Rectal smooth muscle tissue (tissue), 1 donor: ENCODE measurements at regions not wholly inside any gene's neighbourhood (a gene's known extent, or its start where the extent isn't known, plus 50 kb on each side); places are given as distances from the start of the nearest gene placed in this dataset.

Experiments
- H3K27ac ChIP-seq: one replicate; pipeline ENCODE4 v1.7.0; 2013; ENCODE audit warnings: low read depth, low read length, inconsistent platforms
- H3K27me3 ChIP-seq: one replicate; pipeline ENCODE4 v1.7.0; 2013; ENCODE audit warnings: low read length; ENCODE audit not compliant: control insufficient read depth, insufficient read depth
- H3K36me3 ChIP-seq: one replicate; pipeline ENCODE4 v1.7.0; 2013; ENCODE audit warnings: low read length; ENCODE audit not compliant: control insufficient read depth, insufficient read depth
- H3K4me1 ChIP-seq: one replicate; pipeline ENCODE4 v1.7.0; 2013; ENCODE audit warnings: low read length; ENCODE audit not compliant: control insufficient read depth, insufficient read depth
- H3K4me3 ChIP-seq: one replicate; pipeline ENCODE4 v1.7.0; 2013; ENCODE audit warnings: low read length
- H3K9ac ChIP-seq: one replicate; pipeline ENCODE4 v1.7.0; 2013; ENCODE audit warnings: low read length

- H3K27me3 ChIP-seq: no peaks in the 10 kb centered on the region
- no peak overlapping the region for H3K27ac ChIP-seq
- H3K9ac ChIP-seq: no peak overlapping the region
- no peak overlapping the region for H3K4me3 ChIP-seq
- H3K4me1 ChIP-seq: no peaks in the 10 kb centered on the region
- no peaks in the 10 kb centered on the region for H3K36me3 ChIP-seq
These were observed 49.7 kb downstream of the GLI2 start for GRCh38 chr2:120785228-120785966.

- H3K27ac ChIP-seq: no peak overlapping the region
- no peaks in the 10 kb centered on the region for H3K36me3 ChIP-seq
- H3K4me1 ChIP-seq: no peaks in the 10 kb centered on the region
- H3K27me3 ChIP-seq: no peaks in the 10 kb centered on the region
- no peak overlapping the region for H3K9ac ChIP-seq
- H3K4me3 ChIP-seq: no peak overlapping the region
These were observed 50.6 kb downstream of the GLI2 start for GRCh38 chr2:120786038-120786960.

GRCh38 chr2:120787111-120787821, 51.6 kb downstream of the GLI2 start:
- H3K36me3 ChIP-seq: no peaks in the 10 kb centered on the region
- no peak overlapping the region for H3K9ac ChIP-seq
- H3K4me3 ChIP-seq: no peak overlapping the region
- H3K27me3 ChIP-seq: no peaks in the 10 kb centered on the region
- H3K27ac ChIP-seq: no peak overlapping the region
- H3K4me1 ChIP-seq: no peaks in the 10 kb centered on the region

- Histone ChIP-seq H3K27me3 (no peaks in the 10 kb centered on the region), H3K4me3 (no peak overlapping the region), H3K27ac (no peak overlapping the region), H3K9ac (no peak overlapping the region), H3K36me3 (no peaks in the 10 kb centered on the region), H3K4me1 (no peaks in the 10 kb centered on the region)
These were observed 52.4 kb downstream of the GLI2 start for GRCh38 chr2:120787822-120788700.

GRCh38 chr2:120791243-120791961, 55.7 kb downstream of the GLI2 start:
- Histone ChIP-seq H3K36me3 (no peaks in the 10 kb centered on the region), H3K4me1 (no peaks in the 10 kb centered on the region), H3K27ac (no peak overlapping the region), H3K27me3 (no peaks in the 10 kb centered on the region), H3K4me3 (no peak overlapping the region), H3K9ac (no peak overlapping the region)

- H3K9ac ChIP-seq: no peak overlapping the region
- no peaks in the 10 kb centered on the region for H3K27me3 ChIP-seq
- H3K4me3 ChIP-seq: no peak overlapping the region
- H3K27ac ChIP-seq: no peak overlapping the region
- no peaks in the 10 kb centered on the region for H3K4me1 ChIP-seq
- H3K36me3 ChIP-seq: no peaks in the 10 kb centered on the region
These were observed 56.3 kb downstream of the GLI2 start for GRCh38 chr2:120791962-120792297.

GRCh38 chr2:120793682-120794403, 58.2 kb downstream of the GLI2 start:
- Histone ChIP-seq H3K9ac (no peak overlapping the region), H3K36me3 (no peaks in the 10 kb centered on the region), H3K27me3 (no peaks in the 10 kb centered on the region), H3K4me3 (no peak overlapping the region), H3K4me1 (peaks cover 4% of the 10 kb centered on the region), H3K27ac (no peak overlapping the region)

- Histone ChIP-seq H3K4me1 (peaks cover 4% of the 10 kb centered on the region), H3K27ac (no peak overlapping the region), H3K9ac (no peak overlapping the region), H3K4me3 (no peak overlapping the region), H3K36me3 (no peaks in the 10 kb centered on the region), H3K27me3 (no peaks in the 10 kb centered on the region)
These were observed 59.0 kb downstream of the GLI2 start for GRCh38 chr2:120794716-120795115.

- Histone ChIP-seq H3K36me3 (no peaks in the 10 kb centered on the region), H3K27ac (no peak overlapping the region), H3K9ac (no peak overlapping the region), H3K4me1 (peaks cover 4% of the 10 kb centered on the region), H3K4me3 (no peak overlapping the region), H3K27me3 (no peaks in the 10 kb centered on the region)
These were observed 60.4 kb downstream of the GLI2 start for GRCh38 chr2:120796094-120796493.

- H3K36me3 ChIP-seq: no peaks in the 10 kb centered on the region
- no peak overlapping the region for H3K9ac ChIP-seq
- H3K27ac ChIP-seq: peak overlapping the region; percentile 70
- H3K4me3 ChIP-seq: no peak overlapping the region
- H3K4me1 ChIP-seq: peaks cover 13% of the 10 kb centered on the region
- no peaks in the 10 kb centered on the region for H3K27me3 ChIP-seq
These were observed 62.0 kb downstream of the GLI2 start for GRCh38 chr2:120797421-120798221.
